H1 (cell line): ENCODE measurements at regions not wholly inside any gene's neighbourhood (a gene's known extent, or its start where the extent isn't known, plus 50 kb on each side); places are given as distances from the start of the nearest gene placed in this dataset.

Experiments
- ATF2 ChIP-seq: IDR thresholded peaks from 2 replicates; pipeline ENCODE4 v1.6.1; 2012; ENCODE audit warnings: low read length, inconsistent platforms
- BRCA1 ChIP-seq: IDR thresholded peaks from 2 replicates; pipeline ENCODE4 v1.6.1; 2012; ENCODE audit warnings: low read depth, low read length, improper control_type of control experiment
- SP1 ChIP-seq: IDR thresholded peaks from 2 replicates; pipeline ENCODE4 v1.6.1; 2011; ENCODE audit warnings: low read depth, low read length

- TF ChIP-seq BRCA1 = no peak
- no peak for TF ChIP-seq ATF2
- no peak for TF ChIP-seq SP1
Measured at GRCh38 chr1:212526111-212526491, 82.5 kb upstream of the ATF3 start (continued).
